GM12873 (cell line): ENCODE measurements at regions not wholly inside any gene's neighbourhood (a gene's known extent, or its start where the extent isn't known, plus 50 kb on each side); places are given as distances from the start of the nearest gene placed in this dataset.

Experiments
- CTCF ChIP-seq: IDR thresholded peaks from 2 replicates; pipeline ENCODE4 v1.5.1; 2012; ENCODE audit warnings: low read depth, mild to moderate bottlenecking, moderate library complexity, low read length, control low read depth; ENCODE audit not compliant: insufficient read depth; ENCODE audit errors: missing control alignments

- no peak for TF ChIP-seq CTCF
Measured at GRCh38 chr2:185990861-185991525, 252.4 kb downstream of the FSIP2 start.

- TF ChIP-seq CTCF, result no peak
Measured at GRCh38 chr2:185998562-185999070, 260.0 kb downstream of the FSIP2 start.

GRCh38 chr2:186009341-186009740, 270.7 kb downstream of the FSIP2 start:
- TF ChIP-seq CTCF, result no peak

- TF ChIP-seq CTCF, result no peak
Measured at GRCh38 chr2:186017278-186017677, 278.7 kb downstream of the FSIP2 start.

- no peak for TF ChIP-seq CTCF
Measured at GRCh38 chr2:186024921-186025320, 286.3 kb downstream of the FSIP2 start.

GRCh38 chr2:186027922-186028321, 289.3 kb downstream of the FSIP2 start:
- TF ChIP-seq CTCF, result no peak

GRCh38 chr2:186031229-186031628, 292.6 kb downstream of the FSIP2 start:
- TF ChIP-seq CTCF, result no peak
